ENCODE measurements at regions not wholly inside any gene's neighbourhood (a gene's known extent, or its start where the extent isn't known, plus 50 kb on each side); places are given as distances from the start of the nearest gene placed in this dataset.

DNA sequence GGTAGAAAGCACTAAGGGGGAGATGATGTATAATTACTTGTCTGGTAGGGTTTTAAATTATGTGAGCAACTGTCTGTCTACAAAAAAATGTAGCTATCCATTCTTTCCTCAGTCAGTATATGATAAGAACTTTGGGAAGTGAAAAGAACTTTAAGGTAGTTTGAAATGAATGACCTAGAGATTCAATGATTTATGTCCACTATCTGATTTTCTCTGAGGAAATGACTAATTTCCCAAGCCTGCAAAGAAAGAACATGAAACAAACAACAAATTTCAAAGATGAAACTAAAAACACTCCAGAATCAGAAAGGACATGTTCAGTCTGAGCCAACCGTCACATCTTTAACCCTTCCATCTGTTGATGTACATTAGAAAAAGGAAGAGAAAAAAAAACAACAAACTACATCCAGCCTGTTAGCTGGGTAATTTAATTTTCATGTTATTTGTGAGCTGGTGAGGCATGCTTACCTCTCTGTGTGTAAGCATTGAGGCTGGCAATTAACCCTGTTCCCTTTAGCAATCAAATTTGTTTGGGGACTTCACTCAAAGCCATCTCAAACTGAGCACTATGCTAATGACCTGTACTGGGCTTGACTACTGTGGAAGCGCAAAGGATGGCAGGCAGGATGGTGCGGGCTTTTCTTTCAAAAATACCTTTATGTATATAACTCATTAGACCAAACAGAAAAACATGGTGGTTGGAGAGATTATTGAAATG, 220.1 kb downstream of the TUSC7 start:
- no peak for DNase-seq (ENCODE audit: low read depth in 3 of 3)

DNA sequence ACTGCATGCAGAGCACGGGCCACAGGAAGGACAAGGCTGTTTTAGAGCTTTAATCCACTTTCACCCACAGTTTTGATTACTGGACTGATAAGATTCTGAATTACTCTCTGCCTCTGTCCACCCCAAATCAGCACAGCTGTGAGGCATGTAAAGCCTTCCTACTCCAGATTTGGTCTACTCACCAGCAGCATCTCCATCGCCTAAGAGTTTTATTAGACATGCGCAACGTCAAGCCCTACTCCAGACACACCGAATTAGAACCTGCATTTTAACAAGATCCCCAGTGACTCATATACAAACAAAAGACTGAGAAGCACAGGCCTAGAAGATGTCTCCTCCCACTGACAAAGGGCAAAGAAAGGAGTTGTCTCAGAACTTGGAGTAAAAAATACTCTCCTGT, 221.2 kb downstream of the TUSC7 start:
- DNase-seq (ENCODE audit: low read depth in 3 of 3), result no peak

- DNase-seq (ENCODE audit: low read depth in 3 of 3), result no peak
These were observed 229.5 kb downstream of the TUSC7 start for GRCh38 chr3:116939091-116939490.

DNA sequence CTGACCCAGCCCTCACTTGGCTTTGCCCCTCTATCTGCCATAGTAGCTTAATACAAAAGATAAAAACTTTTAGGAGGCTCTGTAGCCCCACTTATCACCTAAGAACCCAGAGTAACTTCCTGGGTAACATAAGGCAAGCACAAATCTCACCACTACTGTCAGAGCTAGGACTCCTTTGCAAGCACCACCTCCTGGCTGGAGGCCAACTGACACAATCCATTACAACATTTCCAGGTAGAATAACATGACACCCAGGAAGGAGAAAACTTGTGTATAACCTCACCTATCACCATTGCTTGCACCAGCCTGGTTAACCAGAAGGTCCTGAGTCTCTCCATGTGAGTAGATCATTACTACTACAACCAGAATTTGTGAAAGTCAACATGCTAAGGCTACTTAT, 230.0 kb downstream of the TUSC7 start:
- DNase-seq (ENCODE audit: low read depth in 3 of 3), result no peak

DNA sequence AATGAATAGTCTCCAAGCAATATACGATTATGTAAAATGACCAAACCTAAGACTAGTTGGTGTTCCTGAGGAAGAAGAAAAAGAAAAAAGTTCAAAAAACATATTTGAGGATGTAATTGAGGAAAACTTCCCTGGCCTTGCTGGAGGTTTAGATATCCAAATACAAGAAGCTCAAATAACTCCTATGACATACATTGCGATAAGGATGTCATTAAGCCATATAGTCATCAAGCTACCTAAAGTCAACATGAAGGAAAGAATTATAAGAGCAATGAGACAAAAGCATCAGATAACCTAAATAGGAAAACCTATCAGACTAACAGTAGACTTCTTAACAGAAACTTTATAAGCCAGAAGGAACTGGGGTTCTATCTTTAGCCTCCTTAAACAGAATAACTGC, 231.1 kb downstream of the TUSC7 start:
- no peak for DNase-seq (ENCODE audit: low read depth in 3 of 3)

DNA sequence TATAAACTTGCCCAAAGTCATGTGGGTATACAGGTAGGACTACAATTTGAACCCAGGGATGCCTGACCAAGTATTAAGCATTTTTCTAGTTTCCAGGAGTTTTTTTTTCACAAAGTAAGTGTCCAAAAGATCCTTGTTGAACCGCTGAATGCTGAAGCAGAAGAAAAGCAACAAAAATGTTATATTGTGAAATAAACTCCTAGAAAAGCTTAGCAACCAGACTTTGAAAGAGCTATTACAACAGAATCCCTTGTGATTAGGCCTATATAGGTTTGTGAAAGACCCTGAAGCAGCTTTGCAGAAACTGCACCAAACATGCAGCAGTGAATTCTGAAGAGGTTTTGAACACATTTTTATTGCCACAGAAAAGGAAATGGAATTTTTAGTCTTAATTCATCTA, 236.8 kb downstream of the TUSC7 start:
- no peak for DNase-seq (ENCODE audit: low read depth in 3 of 3)

DNA sequence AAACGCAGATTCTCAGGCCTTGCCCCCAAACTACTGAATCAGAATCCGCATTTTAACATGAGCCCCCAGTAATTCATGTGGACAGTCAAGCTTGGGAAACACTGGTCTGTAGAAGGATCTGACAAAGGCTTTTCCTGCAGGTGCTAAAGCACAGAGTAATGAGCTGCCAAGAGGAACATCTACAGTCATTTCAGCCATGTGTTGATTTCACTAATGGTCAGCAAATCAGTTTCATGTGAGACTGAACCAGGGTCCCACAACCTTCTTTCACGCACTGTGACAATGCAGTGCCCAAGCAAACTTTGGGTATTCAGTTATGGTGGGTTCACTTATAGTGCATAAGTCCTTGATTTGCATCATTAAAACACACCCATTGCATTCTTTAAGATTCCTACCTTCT, 237.6 kb downstream of the TUSC7 start:
- no peak for DNase-seq (ENCODE audit: low read depth in 3 of 3)

- DNase-seq (ENCODE audit: low read depth in 3 of 3), result no peak
These were observed 238.2 kb downstream of the TUSC7 start for GRCh38 chr3:116947809-116948208.

GRCh38 chr3:116950301-116951055, 240.9 kb downstream of the TUSC7 start:
- no peak for DNase-seq (ENCODE audit: low read depth in 3 of 3)

DNA sequence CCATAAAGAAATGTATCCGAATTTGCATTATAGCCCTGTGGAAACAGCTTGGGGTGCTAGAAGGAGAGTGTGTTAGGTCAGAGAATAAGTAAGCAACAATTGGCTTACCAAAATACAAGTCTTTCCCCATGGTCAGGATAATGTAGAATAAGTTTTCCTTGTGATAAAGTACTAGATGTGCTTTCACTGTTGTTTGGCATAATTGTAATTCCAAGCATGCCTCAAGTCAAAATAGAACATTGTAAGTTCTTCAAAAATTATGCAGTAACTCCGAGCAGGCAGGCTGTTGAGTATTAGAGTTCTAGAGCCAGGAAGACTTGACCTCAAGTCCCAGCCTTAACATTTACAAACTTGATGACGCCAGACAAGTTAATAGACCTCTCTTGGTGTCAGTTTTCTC, 242.0 kb downstream of the TUSC7 start:
- no peak for DNase-seq (ENCODE audit: low read depth in 3 of 3)

- DNase-seq (ENCODE audit: low read depth in 3 of 3), result no peak
These were observed 248.7 kb downstream of the TUSC7 start for GRCh38 chr3:116958291-116958690.

GRCh38 chr3:116961106-116961505, 251.5 kb downstream of the TUSC7 start:
- no peak for DNase-seq (ENCODE audit: low read depth in 3 of 3)

- DNase-seq (ENCODE audit: low read depth in 3 of 3), result no peak
These were observed 254.2 kb downstream of the TUSC7 start for GRCh38 chr3:116963802-116964201.

DNA sequence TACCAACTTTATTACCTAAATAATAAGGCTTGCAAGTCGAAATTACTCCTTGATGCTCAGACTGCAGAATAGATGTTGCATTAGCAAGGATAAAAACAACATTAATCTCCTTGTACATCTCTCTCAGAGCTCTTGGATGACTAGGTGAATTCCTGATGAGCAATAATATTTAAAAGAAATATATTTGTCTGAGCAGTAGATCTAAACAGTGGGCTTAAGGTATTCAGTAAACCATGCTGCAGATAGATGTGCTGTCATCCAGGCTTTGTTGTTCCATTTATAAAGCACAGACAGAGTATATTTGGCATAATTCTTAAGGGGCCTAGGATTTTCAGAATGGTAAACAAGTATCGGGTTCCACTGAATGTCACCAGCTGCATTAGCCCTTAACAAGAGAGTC, 257.1 kb downstream of the TUSC7 start:
- no peak for DNase-seq (ENCODE audit: low read depth in 3 of 3)

DNA sequence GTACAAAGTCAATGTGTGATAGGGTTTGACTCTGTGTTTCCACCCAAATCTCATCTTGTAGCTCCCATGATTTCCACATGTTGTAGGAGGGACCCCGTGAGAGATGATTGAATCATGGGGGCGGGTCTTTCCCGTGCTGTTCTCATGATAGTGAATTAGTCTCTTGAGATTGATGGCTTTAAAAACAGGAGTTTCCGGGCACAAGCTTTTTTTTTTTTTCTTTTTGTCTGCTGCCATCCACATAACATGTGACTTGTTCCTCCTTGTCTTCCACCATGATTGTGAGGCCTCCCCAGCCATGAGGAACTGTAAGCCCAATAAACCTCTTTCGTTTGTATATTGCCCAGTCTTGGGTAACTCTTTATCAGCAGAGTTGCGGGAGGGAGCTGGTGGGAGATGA, 259.6 kb downstream of the TUSC7 start:
- DNase-seq (ENCODE audit: low read depth in 3 of 3), result no peak

- DNase-seq (ENCODE audit: low read depth in 3 of 3), result no peak
These were observed 260.1 kb downstream of the TUSC7 start for GRCh38 chr3:116969646-116970045.

DNA sequence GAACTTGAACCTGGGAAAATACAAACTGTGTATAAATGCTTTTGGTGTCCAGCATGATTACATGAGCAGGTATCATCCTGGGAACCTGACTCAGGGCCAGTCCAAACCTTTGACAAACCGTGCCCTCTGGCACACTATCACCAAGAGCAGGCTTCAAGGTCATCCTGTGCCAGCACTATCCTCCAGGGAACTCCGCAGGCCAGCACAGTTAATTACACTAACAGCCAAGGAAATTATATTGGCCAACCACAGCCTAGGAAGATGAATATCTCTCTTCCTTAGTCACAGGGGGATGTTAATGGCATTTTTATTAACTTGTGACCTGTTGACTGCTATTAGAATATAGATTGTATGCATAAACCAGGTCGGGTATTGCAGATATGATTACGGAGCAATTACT, 262.0 kb downstream of the TUSC7 start:
- no peak for DNase-seq (ENCODE audit: low read depth in 3 of 3)

DNA sequence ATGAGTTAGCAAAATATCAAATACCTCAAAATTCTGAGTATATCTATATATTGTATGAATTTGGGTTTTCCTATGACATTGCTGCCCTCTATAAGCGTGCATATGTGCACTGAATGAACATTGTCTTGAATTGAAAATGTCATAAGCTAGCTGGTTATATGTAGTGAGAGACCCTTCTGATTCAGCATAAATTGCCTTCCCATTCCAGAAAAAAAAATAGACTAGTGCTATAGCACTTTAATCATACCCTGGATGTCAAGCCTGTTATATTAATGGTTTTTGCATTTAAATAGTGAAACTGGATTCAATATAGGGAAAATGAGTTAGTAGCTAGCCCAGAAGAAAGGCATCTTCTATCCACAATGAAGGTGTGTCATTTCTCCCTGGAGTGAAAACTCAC, 265.1 kb downstream of the TUSC7 start:
- DNase-seq (ENCODE audit: low read depth in 3 of 3), result no peak

GRCh38 chr3:116977441-116977840, 267.9 kb downstream of the TUSC7 start:
- DNase-seq (ENCODE audit: low read depth in 3 of 3), result no peak

GRCh38 chr3:116980099-116980498, 270.5 kb downstream of the TUSC7 start:
- DNase-seq (ENCODE audit: low read depth in 3 of 3), result no peak

DNA sequence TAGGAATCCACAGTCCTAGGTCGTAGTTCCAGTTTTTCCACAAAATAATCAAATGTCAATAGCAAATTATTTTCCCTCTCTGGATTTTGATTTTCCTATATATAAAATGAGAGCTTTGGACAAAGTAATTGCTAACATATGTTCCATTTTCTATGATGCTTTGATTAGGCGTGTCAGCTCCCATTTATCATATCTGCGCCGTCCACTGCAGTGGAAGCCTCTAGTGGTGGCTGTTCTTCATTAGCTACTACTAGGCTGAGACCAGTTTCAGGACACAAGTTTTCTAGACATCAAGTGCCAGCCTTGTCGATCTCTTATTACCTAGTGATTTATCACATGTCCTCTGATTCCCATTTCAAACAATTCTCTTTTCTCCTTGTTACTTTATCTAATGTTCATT, 271.5 kb downstream of the TUSC7 start:
- no peak for DNase-seq (ENCODE audit: low read depth in 3 of 3)

DNA sequence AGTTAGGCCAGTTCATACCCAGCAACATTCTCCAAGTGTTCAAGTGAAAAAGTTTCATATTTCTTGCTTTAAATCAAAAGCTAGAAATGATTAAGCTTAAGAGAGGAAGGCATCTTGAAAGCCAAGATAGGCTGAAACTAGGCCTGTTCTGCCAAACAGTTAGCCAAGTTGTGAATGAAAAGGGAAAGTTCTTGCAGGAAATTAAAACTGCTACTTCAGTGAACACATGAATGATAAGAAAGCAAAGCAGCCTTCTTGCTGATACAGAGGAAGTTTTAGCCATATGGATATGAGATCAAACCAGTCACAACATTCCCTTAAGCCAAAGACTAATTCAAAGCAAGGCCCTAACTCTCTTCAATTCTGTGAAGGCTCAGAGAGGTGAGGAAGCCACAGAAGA, 274.7 kb downstream of the TUSC7 start:
- DNase-seq (ENCODE audit: low read depth in 3 of 3), result no peak

- no peak for DNase-seq (ENCODE audit: low read depth in 3 of 3)
These were observed 284.8 kb downstream of the TUSC7 start for GRCh38 chr3:116994351-116994879.
